SU-DHL-6 (cell line): ENCODE measurements at regions not wholly inside any gene's neighbourhood (a gene's known extent, or its start where the extent isn't known, plus 50 kb on each side); places are given as distances from the start of the nearest gene placed in this dataset.
A peak's percentile ranks its signal among the peaks of the same experiment; 100 is the strongest.

Experiments
- H2AFZ ChIP-seq: fragments of 200-600 bp; sonication (generic); 2 replicates; pipeline ENCODE4 v1.6.1; 2014; ENCODE audit warnings: low read depth, mild to moderate bottlenecking, moderate library complexity, mixed read lengths, antibody characterized with exemption, low read length; ENCODE audit not compliant: severe bottlenecking
- H3F3A ChIP-seq: fragments of 200-600 bp; shearing (Covaris generic); 2 replicates; pipeline ENCODE4 v1.6.0; 2016; ENCODE audit warnings: antibody characterized with exemption, mild to moderate bottlenecking; ENCODE audit not compliant: insufficient read depth
- H3K27ac ChIP-seq: fragments of 200-600 bp; sonication (generic); 2 replicates; pipeline ENCODE4 v1.5.1; 2016; ENCODE audit warnings: low read depth, mild to moderate bottlenecking, low read length, moderate library complexity, mixed read lengths
- H3K27me3 ChIP-seq: fragments of 200-600 bp; sonication (generic), shearing (Covaris generic); 2 replicates; pipeline ENCODE4 v1.6.0; 2014; ENCODE audit warnings: mild to moderate bottlenecking, low read length
- H3K36me3 ChIP-seq: fragments of 200-600 bp; sonication (generic); 2 replicates; pipeline ENCODE4 v1.6.1; 2014; ENCODE audit warnings: mild to moderate bottlenecking, low read length, mixed read lengths
- H3K4me2 ChIP-seq: fragments of 300-600, 200-600 bp; shearing (Covaris generic), sonication (generic); 2 replicates; pipeline ENCODE4 v1.6.0; 2014; ENCODE audit warnings: low read length, low read depth, mild to moderate bottlenecking; ENCODE audit not compliant: poor library complexity, severe bottlenecking
- H3K4me3 ChIP-seq: fragments of 200-600 bp; sonication (generic); 2 replicates; pipeline ENCODE4 v1.5.1; 2014; ENCODE audit warnings: antibody characterized with exemption, low read length, mild to moderate bottlenecking, mixed read lengths; ENCODE audit not compliant: insufficient read depth, poor library complexity, severe bottlenecking
- H3K79me2 ChIP-seq: fragments of 200-600 bp; sonication (generic); 2 replicates; pipeline ENCODE4 v1.6.1; 2014; ENCODE audit warnings: mild to moderate bottlenecking, low read length, moderate library complexity; ENCODE audit not compliant: insufficient read depth
- H3K9ac ChIP-seq: fragments of 200-600 bp; sonication (generic); 2 replicates; pipeline ENCODE4 v1.7.0; 2014; ENCODE audit warnings: mild to moderate bottlenecking, low read length
- H3K9me2 ChIP-seq: fragments of 200-600 bp; sonication (generic); replicated peaks from 2 replicates; pipeline ENCODE4 v1.6.1; 2014; ENCODE audit warnings: low read length; ENCODE audit not compliant: insufficient read depth
- H3K9me3 ChIP-seq: fragments of 200-600 bp; sonication (generic); 2 replicates; pipeline ENCODE4 v1.6.1; 2014; ENCODE audit warnings: low read length, mixed read lengths; ENCODE audit not compliant: insufficient read depth
- H4K20me1 ChIP-seq: fragments of 200-600 bp; sonication (generic); 2 replicates; pipeline ENCODE4 v1.6.1; 2014; ENCODE audit warnings: low read depth, mild to moderate bottlenecking, antibody characterized with exemption, low read length, moderate library complexity, mixed read lengths
- CTCF ChIP-seq: fragments of 200-600 bp; sonication (generic); IDR thresholded peaks from one replicate; pipeline ENCODE4 v1.5.1; 2017; ENCODE audit warnings: antibody characterized with exemption, mild to moderate bottlenecking, low read length, moderate library complexity; ENCODE audit not compliant: insufficient read depth, poor library complexity, severe bottlenecking
- EZH2phosphoT487 ChIP-seq: fragments of 200-600 bp; sonication (generic), shearing (Covaris generic); conservative IDR thresholded peaks from 2 replicates; pipeline ENCODE4 v1.6.1; 2018; ENCODE audit warnings: mild to moderate bottlenecking, antibody characterized with exemption, low read length, moderate library complexity, mixed read lengths

DNA sequence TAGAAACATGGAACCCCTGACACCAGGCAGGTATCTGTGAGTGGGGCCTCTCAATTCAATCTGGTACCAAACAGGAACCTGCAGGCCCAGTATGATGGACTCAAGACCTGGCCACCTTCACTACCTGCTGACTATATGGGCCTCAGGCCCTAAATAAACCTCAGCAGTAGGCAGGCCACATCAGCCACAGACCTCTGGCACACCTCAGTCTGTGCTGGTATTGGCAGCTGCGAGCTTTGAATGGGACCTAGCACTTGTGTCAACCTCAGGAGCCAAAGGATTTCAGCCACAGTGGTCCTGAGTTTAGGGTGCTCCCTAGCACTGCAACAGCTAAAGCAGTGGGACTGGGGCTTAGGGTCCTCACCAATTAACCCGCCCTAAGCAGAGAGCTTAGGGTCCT is 325.5 kb downstream of the ZNF608 start:
- no peak overlapping the region for H3K4me3 ChIP-seq
- TF ChIP-seq CTCF (no peak), EZH2phosphoT487 (no peak)
- H3K9me3 ChIP-seq = peaks cover 5% of the 10 kb centered on the region; the same call in 1 of the 2 replicates
- H2AFZ ChIP-seq = peak overlapping the region; percentile 76
- H3K27ac ChIP-seq = peak overlapping the region; percentile 66
- peak overlapping the region; percentile 48 for H3K4me2 ChIP-seq
- no peaks in the 10 kb centered on the region for H3K9me2 ChIP-seq
- H3K9ac ChIP-seq = peak overlapping the region; percentile 37
- no peaks in the 10 kb centered on the region for H4K20me1 ChIP-seq
- no peaks in the 10 kb centered on the region for H3K79me2 ChIP-seq
- peaks cover 10% of the 10 kb centered on the region; the same call in 1 of the 2 replicates for H3F3A ChIP-seq
- H3K27me3 ChIP-seq = no peaks in the 10 kb centered on the region
- peaks cover 5% of the 10 kb centered on the region; the same call in 1 of the 2 replicates for H3K36me3 ChIP-seq

DNA sequence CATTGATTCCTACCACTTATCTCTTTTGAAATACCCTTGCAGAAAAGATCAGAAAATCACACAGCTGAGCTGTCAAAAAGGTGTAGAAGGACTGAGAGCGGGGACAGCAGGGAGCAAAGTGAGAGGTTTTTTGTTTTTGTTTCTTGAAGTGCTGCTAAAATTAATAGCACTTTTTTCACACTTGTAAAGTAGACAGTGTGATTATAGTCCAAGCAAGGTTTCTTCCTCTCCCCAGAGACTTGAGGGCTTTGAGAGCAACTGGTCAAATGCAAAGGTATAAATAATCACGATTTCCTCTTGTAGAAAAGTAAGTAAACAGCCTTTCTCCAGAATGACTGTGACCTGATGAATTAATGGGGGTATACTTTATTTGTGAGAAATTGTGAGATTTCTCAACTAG is 326.9 kb downstream of the ZNF608 start:
- H3K4me3 ChIP-seq = no peak overlapping the region
- no peaks in the 10 kb centered on the region for H3K9me2 ChIP-seq
- no peaks in the 10 kb centered on the region for H3K79me2 ChIP-seq
- peak overlapping the region; percentile 47 for H3K4me2 ChIP-seq
- H3K36me3 ChIP-seq = peaks cover 5% of the 10 kb centered on the region; the same call in 1 of the 2 replicates
- TF ChIP-seq EZH2phosphoT487 (no peak), CTCF (no peak)
- H3K9me3 ChIP-seq = peaks cover 5% of the 10 kb centered on the region; the same call in 1 of the 2 replicates
- H3K9ac ChIP-seq = peak overlapping the region; percentile 11
- H4K20me1 ChIP-seq = no peaks in the 10 kb centered on the region
- peak overlapping the region; percentile 66 for H3K27ac ChIP-seq
- H3F3A ChIP-seq = peaks cover 10% of the 10 kb centered on the region; the same call in 1 of the 2 replicates
- H3K27me3 ChIP-seq = no peaks in the 10 kb centered on the region
- H2AFZ ChIP-seq = no peak overlapping the region

DNA sequence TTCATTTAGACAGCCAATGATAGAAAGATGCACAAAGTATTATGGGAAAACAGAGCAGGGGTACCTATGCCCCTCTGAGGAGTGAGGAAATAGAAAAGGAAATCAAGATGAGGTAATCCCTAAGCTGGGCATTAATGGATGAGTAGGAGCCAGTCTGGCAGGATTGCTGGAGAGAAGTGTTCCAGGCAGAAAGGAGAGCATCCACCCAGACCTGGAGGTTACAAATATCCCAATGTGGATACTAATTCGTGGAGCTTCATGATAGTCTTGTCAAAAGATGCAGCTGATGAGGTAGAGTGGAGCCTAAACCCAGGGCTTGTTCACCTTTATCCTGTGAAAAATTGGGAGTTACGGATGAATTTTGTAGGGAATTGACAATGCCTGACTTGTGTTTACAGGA is 328.0 kb downstream of the ZNF608 start:
- no peaks in the 10 kb centered on the region for H3K9me2 ChIP-seq
- H3K79me2 ChIP-seq = no peaks in the 10 kb centered on the region
- peaks cover 5% of the 10 kb centered on the region; the same call in 1 of the 2 replicates for H3K36me3 ChIP-seq
- no peak for TF ChIP-seq CTCF
- no peak for TF ChIP-seq EZH2phosphoT487
- no peaks in the 10 kb centered on the region for H3K27me3 ChIP-seq
- H3K4me2 ChIP-seq = no peak overlapping the region
- no peak overlapping the region for H3K27ac ChIP-seq
- peaks cover 10% of the 10 kb centered on the region; the same call in 1 of the 2 replicates for H3F3A ChIP-seq
- H4K20me1 ChIP-seq = no peaks in the 10 kb centered on the region
- H3K9ac ChIP-seq = no peak overlapping the region
- no peak overlapping the region for H3K4me3 ChIP-seq
- peaks cover 5% of the 10 kb centered on the region; the same call in 1 of the 2 replicates for H3K9me3 ChIP-seq
- no peak overlapping the region for H2AFZ ChIP-seq
